GM23338 (cell line): ENCODE measurements at regions not wholly inside any gene's neighbourhood (a gene's known extent, or its start where the extent isn't known, plus 50 kb on each side); places are given as distances from the start of the nearest gene placed in this dataset.

Source experiments
- ATAC-seq: fragments of 200-7000 bp; cut with Tn5 transposase; 3 replicates; pipeline ENCODE4 v1.9.1; 2020
- DNase-seq: peaks from one replicate; pipeline ENCODE4 v3.0.0-alpha.2; 2015; ENCODE audit warnings: low spot score
- H2AFZ ChIP-seq: fragments of 200-600 bp; sonication (generic); 2 replicates; pipeline ENCODE4 v1.8.0; 2016; ENCODE audit warnings: antibody characterized with exemption, mild to moderate bottlenecking, moderate library complexity
- H3F3A ChIP-seq: fragments of 200-600 bp; sonication (generic); replicated peaks from 2 replicates; pipeline ENCODE4 v1.8.0; 2017; ENCODE audit warnings: antibody characterized with exemption, mixed run types, low read depth
- H3K27ac ChIP-seq: fragments of 200-600 bp; sonication (generic); 2 replicates; pipeline ENCODE4 v1.6.1; 2016; ENCODE audit warnings: low read depth
- H3K27me3 ChIP-seq: fragments of 200-600 bp; sonication (generic); 2 replicates; pipeline ENCODE4 v1.8.0; 2016; ENCODE audit warnings: mild to moderate bottlenecking, mixed run types, moderate library complexity; ENCODE audit not compliant: insufficient read depth
- H3K36me3 ChIP-seq: fragments of 200-600 bp; sonication (generic); 2 replicates; pipeline ENCODE4 v1.8.0; 2016; ENCODE audit warnings: mild to moderate bottlenecking; ENCODE audit not compliant: insufficient read depth
- H3K4me1 ChIP-seq: fragments of 200-600 bp; sonication (generic); 2 replicates; pipeline ENCODE4 v1.8.0; 2016; ENCODE audit warnings: mild to moderate bottlenecking, moderate library complexity; ENCODE audit not compliant: insufficient read depth
- H3K4me2 ChIP-seq: fragments of 200-600 bp; sonication (generic); 2 replicates; pipeline ENCODE4 v1.7.1; 2017; ENCODE audit warnings: mixed run types
- H3K4me3 ChIP-seq: fragments of 200-600 bp; sonication (generic); 2 replicates; pipeline ENCODE4 v1.6.1; 2016; ENCODE audit warnings: mixed run types
- H3K79me2 ChIP-seq: fragments of 200-600 bp; sonication (generic); replicated peaks from 2 replicates; pipeline ENCODE4 v1.8.0; 2017; ENCODE audit warnings: mild to moderate bottlenecking; ENCODE audit not compliant: insufficient read depth
- H3K9me2 ChIP-seq: fragments of 200-600 bp; sonication (generic); 2 replicates; pipeline ENCODE4 v1.8.0; 2017; ENCODE audit not compliant: insufficient read depth
- H4K20me1 ChIP-seq: fragments of 200-600 bp; sonication (generic); replicated peaks from 2 replicates; pipeline ENCODE4 v1.8.0; 2017; ENCODE audit warnings: mild to moderate bottlenecking; ENCODE audit not compliant: insufficient read depth
- H3K27ac Mint-ChIP-seq: 2 replicates; pipeline ENCODE4 v1.8.0; 2020; ENCODE audit warnings: inconsistent platforms, mild to moderate bottlenecking, moderate library complexity, mixed read lengths
- H3K27me3 Mint-ChIP-seq: 3 replicates; pipeline ENCODE4 v1.8.0; 2022; ENCODE audit warnings: low read depth, mild to moderate bottlenecking, moderate library complexity, mixed read lengths, inconsistent platforms; ENCODE audit not compliant: insufficient read depth, poor library complexity
- H3K36me3 Mint-ChIP-seq: 3 replicates; pipeline ENCODE4 v1.8.0; 2021; ENCODE audit warnings: low read depth, mild to moderate bottlenecking, inconsistent platforms, moderate library complexity, mixed read lengths
- H3K4me1 Mint-ChIP-seq: 3 replicates; pipeline ENCODE4 v1.8.0; 2020; ENCODE audit warnings: mild to moderate bottlenecking, inconsistent platforms, mixed read lengths
- H3K4me3 Mint-ChIP-seq: 3 replicates; pipeline ENCODE4 v1.8.0; 2021; ENCODE audit warnings: moderate library complexity, mild to moderate bottlenecking, inconsistent platforms, mixed read lengths
- H3K9me3 Mint-ChIP-seq: 3 replicates; pipeline ENCODE4 v1.8.0; 2020; ENCODE audit warnings: moderate library complexity, mild to moderate bottlenecking, inconsistent platforms, mixed read lengths
- CREB1 ChIP-seq: fragments of 250-450 bp; sonication (Bioruptor Pico); IDR thresholded peaks from 2 replicates; pipeline ENCODE4 v1.5.0; 2020; ENCODE audit warnings: low read depth, mild to moderate bottlenecking, moderate library complexity
- ETS1 ChIP-seq: IDR thresholded peaks from 2 replicates; pipeline ENCODE4 v1.6.1; 2016; ENCODE audit warnings: antibody characterized with exemption
- EZH2phosphoT487 ChIP-seq: fragments of 200-600 bp; sonication (generic); IDR thresholded peaks from one replicate; pipeline ENCODE4 v1.8.1; 2018; ENCODE audit warnings: antibody characterized with exemption; ENCODE audit not compliant: unreplicated experiment
- POLR2AphosphoS5 ChIP-seq: IDR thresholded peaks from 2 replicates; pipeline ENCODE4 v1.6.1; 2016; ENCODE audit warnings: antibody characterized with exemption, low read depth
- ZNF114 ChIP-seq: fragments of 250-450 bp; sonication (Bioruptor Pico); IDR thresholded peaks from 2 replicates; pipeline ENCODE4 v1.5.0; 2020; ENCODE audit warnings: mild to moderate bottlenecking, moderate library complexity
- TF ChIP-seq, protein P1 (sequence below), 2 experiments: fragments of 200-600 bp in 1 of 2; sonication (generic) in 1 of 2; conservative IDR thresholded peaks; 2 replicates each; pipeline versions ENCODE4 v1.5.1 to v1.6.1; 2016 to 2017; ENCODE audit warnings: antibody characterized with exemption in 2 of 2, low read depth in 2 of 2, mild to moderate bottlenecking in 2 of 2, moderate library complexity in 1 of 2
- TF ChIP-seq, protein P2 (sequence below): fragments of 250-450 bp; sonication (Bioruptor Pico); IDR thresholded peaks from 2 replicates; pipeline ENCODE4 v1.5.0; 2020; ENCODE audit warnings: mild to moderate bottlenecking, moderate library complexity

DNA sequence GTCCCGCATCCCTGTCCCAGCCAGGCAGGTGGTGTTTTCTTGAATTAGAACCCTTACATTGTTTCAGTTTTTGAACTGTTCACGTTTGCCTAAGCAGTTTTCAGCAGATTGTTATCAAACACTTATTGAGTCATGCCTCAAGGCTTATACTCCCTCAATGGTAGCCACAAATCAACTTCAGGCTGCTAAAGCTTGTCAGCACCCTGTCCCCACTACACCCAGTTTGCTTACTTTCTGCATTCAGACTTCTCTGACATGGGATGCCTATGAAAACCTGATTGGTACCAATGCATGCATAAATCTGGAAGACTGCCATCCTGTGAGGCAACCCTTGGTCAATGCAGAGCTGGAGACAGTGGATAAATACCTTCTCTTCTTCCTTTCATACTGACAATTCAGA, 225.4 kb downstream of the BTG1 start:
- Histone ChIP-seq H3K4me3 (no peak overlapping the region), H3K4me1 (no peaks in the 10 kb centered on the region), H3K9me2 (no peaks in the 10 kb centered on the region), H3K27ac (no peak overlapping the region), H3K4me2 (no peak overlapping the region), H4K20me1 (no peaks in the 10 kb centered on the region), H3K27me3 (no peaks in the 10 kb centered on the region), H2AFZ (no peak overlapping the region; the same call in 1 of the 2 replicates), H3F3A (no peaks in the 10 kb centered on the region), H3K36me3 (no peaks in the 10 kb centered on the region), H3K79me2 (no peaks in the 10 kb centered on the region)
- ATAC-seq: no peak
- H3K27me3 Mint-ChIP-seq: no peaks in the 10 kb centered on the region
- TF ChIP-seq, protein P1, sequence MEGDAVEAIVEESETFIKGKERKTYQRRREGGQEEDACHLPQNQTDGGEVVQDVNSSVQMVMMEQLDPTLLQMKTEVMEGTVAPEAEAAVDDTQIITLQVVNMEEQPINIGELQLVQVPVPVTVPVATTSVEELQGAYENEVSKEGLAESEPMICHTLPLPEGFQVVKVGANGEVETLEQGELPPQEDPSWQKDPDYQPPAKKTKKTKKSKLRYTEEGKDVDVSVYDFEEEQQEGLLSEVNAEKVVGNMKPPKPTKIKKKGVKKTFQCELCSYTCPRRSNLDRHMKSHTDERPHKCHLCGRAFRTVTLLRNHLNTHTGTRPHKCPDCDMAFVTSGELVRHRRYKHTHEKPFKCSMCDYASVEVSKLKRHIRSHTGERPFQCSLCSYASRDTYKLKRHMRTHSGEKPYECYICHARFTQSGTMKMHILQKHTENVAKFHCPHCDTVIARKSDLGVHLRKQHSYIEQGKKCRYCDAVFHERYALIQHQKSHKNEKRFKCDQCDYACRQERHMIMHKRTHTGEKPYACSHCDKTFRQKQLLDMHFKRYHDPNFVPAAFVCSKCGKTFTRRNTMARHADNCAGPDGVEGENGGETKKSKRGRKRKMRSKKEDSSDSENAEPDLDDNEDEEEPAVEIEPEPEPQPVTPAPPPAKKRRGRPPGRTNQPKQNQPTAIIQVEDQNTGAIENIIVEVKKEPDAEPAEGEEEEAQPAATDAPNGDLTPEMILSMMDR (conservative IDR thresholded peaks at IDR 0.05; ENCODE audit: low read depth in 2 of 2): no peak
- TF ChIP-seq CREB1: no peak
- TF ChIP-seq, protein P2, sequence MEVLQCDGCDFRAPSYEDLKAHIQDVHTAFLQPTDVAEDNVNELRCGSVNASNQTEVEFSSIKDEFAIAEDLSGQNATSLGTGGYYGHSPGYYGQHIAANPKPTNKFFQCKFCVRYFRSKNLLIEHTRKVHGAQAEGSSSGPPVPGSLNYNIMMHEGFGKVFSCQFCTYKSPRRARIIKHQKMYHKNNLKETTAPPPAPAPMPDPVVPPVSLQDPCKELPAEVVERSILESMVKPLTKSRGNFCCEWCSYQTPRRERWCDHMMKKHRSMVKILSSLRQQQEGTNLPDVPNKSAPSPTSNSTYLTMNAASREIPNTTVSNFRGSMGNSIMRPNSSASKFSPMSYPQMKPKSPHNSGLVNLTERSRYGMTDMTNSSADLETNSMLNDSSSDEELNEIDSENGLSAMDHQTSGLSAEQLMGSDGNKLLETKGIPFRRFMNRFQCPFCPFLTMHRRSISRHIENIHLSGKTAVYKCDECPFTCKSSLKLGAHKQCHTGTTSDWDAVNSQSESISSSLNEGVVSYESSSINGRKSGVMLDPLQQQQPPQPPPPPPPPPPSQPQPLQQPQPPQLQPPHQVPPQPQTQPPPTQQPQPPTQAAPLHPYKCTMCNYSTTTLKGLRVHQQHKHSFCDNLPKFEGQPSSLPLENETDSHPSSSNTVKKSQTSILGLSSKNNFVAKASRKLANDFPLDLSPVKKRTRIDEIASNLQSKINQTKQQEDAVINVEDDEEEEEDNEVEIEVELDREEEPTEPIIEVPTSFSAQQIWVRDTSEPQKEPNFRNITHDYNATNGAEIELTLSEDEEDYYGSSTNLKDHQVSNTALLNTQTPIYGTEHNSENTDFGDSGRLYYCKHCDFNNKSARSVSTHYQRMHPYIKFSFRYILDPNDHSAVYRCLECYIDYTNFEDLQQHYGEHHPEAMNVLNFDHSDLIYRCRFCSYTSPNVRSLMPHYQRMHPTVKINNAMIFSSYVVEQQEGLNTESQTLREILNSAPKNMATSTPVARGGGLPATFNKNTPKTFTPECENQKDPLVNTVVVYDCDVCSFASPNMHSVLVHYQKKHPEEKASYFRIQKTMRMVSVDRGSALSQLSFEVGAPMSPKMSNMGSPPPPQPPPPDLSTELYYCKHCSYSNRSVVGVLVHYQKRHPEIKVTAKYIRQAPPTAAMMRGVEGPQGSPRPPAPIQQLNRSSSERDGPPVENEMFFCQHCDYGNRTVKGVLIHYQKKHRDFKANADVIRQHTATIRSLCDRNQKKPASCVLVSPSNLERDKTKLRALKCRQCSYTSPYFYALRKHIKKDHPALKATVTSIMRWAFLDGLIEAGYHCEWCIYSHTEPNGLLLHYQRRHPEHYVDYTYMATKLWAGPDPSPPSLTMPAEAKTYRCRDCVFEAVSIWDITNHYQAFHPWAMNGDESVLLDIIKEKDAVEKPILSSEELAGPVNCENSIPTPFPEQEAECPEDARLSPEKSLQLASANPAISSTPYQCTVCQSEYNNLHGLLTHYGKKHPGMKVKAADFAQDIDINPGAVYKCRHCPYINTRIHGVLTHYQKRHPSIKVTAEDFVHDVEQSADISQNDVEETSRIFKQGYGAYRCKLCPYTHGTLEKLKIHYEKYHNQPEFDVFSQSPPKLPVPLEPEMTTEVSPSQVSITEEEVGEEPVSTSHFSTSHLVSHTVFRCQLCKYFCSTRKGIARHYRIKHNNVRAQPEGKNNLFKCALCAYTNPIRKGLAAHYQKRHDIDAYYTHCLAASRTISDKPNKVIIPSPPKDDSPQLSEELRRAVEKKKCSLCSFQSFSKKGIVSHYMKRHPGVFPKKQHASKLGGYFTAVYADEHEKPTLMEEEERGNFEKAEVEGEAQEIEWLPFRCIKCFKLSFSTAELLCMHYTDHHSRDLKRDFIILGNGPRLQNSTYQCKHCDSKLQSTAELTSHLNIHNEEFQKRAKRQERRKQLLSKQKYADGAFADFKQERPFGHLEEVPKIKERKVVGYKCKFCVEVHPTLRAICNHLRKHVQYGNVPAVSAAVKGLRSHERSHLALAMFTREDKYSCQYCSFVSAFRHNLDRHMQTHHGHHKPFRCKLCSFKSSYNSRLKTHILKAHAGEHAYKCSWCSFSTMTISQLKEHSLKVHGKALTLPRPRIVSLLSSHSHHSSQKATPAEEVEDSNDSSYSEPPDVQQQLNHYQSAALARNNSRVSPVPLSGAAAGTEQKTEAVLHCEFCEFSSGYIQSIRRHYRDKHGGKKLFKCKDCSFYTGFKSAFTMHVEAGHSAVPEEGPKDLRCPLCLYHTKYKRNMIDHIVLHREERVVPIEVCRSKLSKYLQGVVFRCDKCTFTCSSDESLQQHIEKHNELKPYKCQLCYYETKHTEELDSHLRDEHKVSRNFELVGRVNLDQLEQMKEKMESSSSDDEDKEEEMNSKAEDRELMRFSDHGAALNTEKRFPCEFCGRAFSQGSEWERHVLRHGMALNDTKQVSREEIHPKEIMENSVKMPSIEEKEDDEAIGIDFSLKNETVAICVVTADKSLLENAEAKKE (CRISPR knock-in tag): no peak
- no peak for TF ChIP-seq EZH2phosphoT487
- no peak for TF ChIP-seq ZNF114 (CRISPR knock-in tag)
- TF ChIP-seq POLR2AphosphoS5: no peak
- TF ChIP-seq ETS1: no peak
- no peak for DNase-seq
- no peak overlapping the region for H3K4me3 Mint-ChIP-seq
- H3K36me3 Mint-ChIP-seq: no peaks in the 10 kb centered on the region
- no peak overlapping the region for H3K27ac Mint-ChIP-seq
- no peaks in the 10 kb centered on the region for H3K9me3 Mint-ChIP-seq
- H3K4me1 Mint-ChIP-seq: peaks cover 4% of the 10 kb centered on the region; the same call in 1 of the 3 replicates
